Left lung (tissue), 4 donors: ENCODE measurements at regions not wholly inside any gene's neighbourhood (a gene's known extent, or its start where the extent isn't known, plus 50 kb on each side); places are given as distances from the start of the nearest gene placed in this dataset.

Source experiments
- ATAC-seq: fragments of 200-7000 bp; cut with Tn5 transposase; one replicate; pipeline ENCODE4 v1.9.1; 2020; ENCODE audit warnings: moderate library complexity
- DNase-seq, 4 donors: peaks; one replicate each; pipeline ENCODE4 v3.0.0-alpha.2; 2013 to 2020
- H3K27ac ChIP-seq, 2 donors: fragments of 200-600 bp; sonication (generic) in 1 of 2; one replicate each; pipeline versions ENCODE4 v1.5.0 to v1.8.0; 2020 to 2021
- H3K27me3 ChIP-seq, 2 donors: fragments of 200-600 bp; sonication (generic) in 1 of 2; one replicate each; pipeline versions ENCODE4 v1.5.0 to v1.8.0; 2020 to 2021
- H3K36me3 ChIP-seq, 2 donors: fragments of 200-600 bp; sonication (generic) in 1 of 2; one replicate each; pipeline versions ENCODE4 v1.5.0 to v1.8.0; 2020 to 2021
- H3K4me1 ChIP-seq, 2 donors: fragments of 200-600 bp; one replicate each; pipeline ENCODE4 v1.8.0; 2021
- H3K4me3 ChIP-seq, 2 donors: fragments of 200-600 bp; sonication (generic) in 1 of 2; one replicate each; pipeline versions ENCODE4 v1.5.0 to v1.8.0; 2020 to 2021; ENCODE audit warnings: mild to moderate bottlenecking in 1 of 2
- H3K9me3 ChIP-seq, 2 donors: fragments of 200-600 bp; sonication (generic) in 1 of 2; one replicate each; pipeline versions ENCODE4 v1.5.0 to v1.8.0; 2020 to 2021
- intact Hi-C, 2 donors: fragments of 100-400 bp; cut with DNase I; formaldehyde crosslinking; loops; one replicate each; pipeline versions ENCODE4 v1.11.2 to v1.14.2; 2022
- TF ChIP-seq, protein P1 (sequence below), 2 donors: fragments of 200-600 bp; sonication (generic) in 1 of 2; IDR thresholded peaks; one replicate each; pipeline versions ENCODE4 v1.5.0 to v1.8.0; 2021; ENCODE audit warnings: antibody characterized with exemption in 2 of 2
- donor health status: DM: no; HTN: yes; CAD: no.
- donor health status: DM: no; HTN: no; CAD: no.

DNA sequence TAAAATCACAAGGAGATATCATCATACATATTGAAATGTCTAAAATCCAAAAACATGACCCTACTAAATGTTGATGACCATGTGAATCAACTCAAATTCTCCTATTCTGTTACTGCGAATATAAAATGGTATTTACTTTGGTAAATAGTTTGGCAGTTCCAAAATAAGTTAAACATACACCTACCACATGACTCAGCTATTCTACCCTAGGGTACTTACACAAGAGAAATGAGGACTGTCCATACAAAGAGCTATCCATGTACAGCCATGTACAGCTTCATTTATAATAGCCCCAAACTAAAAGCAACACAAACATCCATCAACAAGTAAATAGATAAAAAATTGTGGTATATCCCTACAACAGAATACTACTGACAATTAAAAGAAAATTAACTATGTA, 346.1 kb upstream of the TENM4 start:
- TF ChIP-seq, protein P1, sequence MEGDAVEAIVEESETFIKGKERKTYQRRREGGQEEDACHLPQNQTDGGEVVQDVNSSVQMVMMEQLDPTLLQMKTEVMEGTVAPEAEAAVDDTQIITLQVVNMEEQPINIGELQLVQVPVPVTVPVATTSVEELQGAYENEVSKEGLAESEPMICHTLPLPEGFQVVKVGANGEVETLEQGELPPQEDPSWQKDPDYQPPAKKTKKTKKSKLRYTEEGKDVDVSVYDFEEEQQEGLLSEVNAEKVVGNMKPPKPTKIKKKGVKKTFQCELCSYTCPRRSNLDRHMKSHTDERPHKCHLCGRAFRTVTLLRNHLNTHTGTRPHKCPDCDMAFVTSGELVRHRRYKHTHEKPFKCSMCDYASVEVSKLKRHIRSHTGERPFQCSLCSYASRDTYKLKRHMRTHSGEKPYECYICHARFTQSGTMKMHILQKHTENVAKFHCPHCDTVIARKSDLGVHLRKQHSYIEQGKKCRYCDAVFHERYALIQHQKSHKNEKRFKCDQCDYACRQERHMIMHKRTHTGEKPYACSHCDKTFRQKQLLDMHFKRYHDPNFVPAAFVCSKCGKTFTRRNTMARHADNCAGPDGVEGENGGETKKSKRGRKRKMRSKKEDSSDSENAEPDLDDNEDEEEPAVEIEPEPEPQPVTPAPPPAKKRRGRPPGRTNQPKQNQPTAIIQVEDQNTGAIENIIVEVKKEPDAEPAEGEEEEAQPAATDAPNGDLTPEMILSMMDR (IDR thresholded peaks at IDR 0.05): no peak
- Histone ChIP-seq H3K4me3 (no peak overlapping the region), H3K4me1 (no peaks in the 10 kb centered on the region), H3K27ac (no peak overlapping the region), H3K9me3 (no peaks in the 10 kb centered on the region), H3K27me3 (no peaks in the 10 kb centered on the region), H3K36me3 (no peaks in the 10 kb centered on the region)
- ATAC-seq (no peak), DNase-seq (no peak)
- intact Hi-C loops: no loop called here

DNA sequence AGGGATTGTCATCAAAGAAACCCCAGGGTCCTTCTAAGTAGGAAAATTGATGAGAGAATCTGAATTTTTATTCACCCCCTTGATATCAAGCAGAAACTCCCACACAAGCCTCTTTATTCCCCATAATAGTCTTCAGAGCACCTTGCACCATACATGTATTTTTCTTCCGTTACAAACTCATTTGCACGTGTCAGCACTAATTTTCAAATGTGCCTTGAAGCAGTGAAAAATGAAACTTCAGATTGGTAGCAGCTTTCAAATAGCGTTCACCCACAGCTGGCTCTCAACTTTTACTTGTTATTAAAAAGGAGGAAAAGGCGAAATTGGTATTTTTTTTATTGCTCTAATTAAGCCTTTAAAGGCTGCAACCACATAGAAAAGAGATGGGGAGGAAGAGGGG, 343.0 kb upstream of the TENM4 start:
- no peaks in the 10 kb centered on the region for H3K4me1 ChIP-seq
- no peaks in the 10 kb centered on the region for H3K9me3 ChIP-seq
- H3K27ac ChIP-seq: no peak overlapping the region
- H3K27me3 ChIP-seq: no peaks in the 10 kb centered on the region
- no peaks in the 10 kb centered on the region for H3K36me3 ChIP-seq
- no peak overlapping the region for H3K4me3 ChIP-seq
- intact Hi-C loops: no loop called here
- TF ChIP-seq, protein P1 (IDR thresholded peaks at IDR 0.05): no peak
- ATAC-seq (no peak), DNase-seq (no peak)

DNA sequence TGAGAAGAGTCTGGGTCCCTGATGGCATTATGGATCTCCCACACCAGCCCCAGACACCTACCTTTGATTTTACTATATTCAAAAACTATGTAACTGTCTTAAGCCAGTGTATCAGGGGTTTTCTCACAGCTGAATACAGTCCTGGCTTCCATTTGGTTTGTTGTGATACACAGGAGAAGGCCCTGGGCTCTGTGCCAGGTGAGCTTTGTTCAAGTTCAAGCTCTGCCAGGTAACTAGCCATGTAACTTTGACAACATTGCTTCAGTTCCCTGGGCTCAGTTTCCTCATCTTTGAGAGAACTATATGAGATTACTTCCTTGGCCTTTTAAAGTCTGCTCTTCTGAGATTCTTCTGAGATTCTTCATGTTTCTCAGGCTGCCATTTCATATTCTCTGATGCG, 327.5 kb upstream of the TENM4 start:
- no peaks in the 10 kb centered on the region for H3K4me1 ChIP-seq
- H3K4me3 ChIP-seq: no peak overlapping the region
- no peaks in the 10 kb centered on the region for H3K27me3 ChIP-seq
- TF ChIP-seq, protein P1 (IDR thresholded peaks at IDR 0.05): no peak
- H3K9me3 ChIP-seq: no peaks in the 10 kb centered on the region
- ATAC-seq (no peak), DNase-seq (no peak)
- no peaks in the 10 kb centered on the region for H3K36me3 ChIP-seq
- no peak overlapping the region for H3K27ac ChIP-seq
- intact Hi-C loops: no loop called here

DNA sequence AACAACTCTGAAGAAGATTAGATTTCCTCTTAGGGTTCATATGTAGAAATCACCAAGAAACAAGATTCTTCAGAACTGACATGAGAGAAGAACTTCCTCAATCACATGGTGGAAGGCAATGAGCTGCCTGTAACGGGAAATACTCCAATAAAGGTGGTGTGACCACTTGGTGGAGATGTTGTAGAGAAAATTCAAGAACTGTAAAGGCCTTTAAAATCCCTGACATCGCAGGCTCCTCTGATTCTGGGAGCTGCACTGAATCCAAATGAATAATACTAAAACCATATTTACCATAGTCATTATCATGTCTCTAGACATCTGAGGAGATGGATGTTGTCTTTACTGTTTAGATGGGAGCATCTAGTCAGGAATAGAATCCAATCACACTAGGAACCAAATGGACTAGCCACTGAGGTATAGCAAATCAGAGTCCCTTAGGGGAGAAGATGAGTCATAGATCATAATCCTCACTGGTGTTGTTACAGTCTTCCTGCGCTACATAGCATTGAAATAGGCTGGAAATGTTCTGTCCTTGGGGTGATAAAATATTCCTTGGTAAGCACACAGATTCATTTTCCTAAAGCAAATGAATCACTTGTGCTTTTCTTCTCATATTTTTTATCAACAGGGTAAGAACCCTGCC, 321.6 kb upstream of the TENM4 start:
- peak in 2 of 4 donors; percentile 26 to 61 for DNase-seq
- no peaks in the 10 kb centered on the region for H3K9me3 ChIP-seq

DNA sequence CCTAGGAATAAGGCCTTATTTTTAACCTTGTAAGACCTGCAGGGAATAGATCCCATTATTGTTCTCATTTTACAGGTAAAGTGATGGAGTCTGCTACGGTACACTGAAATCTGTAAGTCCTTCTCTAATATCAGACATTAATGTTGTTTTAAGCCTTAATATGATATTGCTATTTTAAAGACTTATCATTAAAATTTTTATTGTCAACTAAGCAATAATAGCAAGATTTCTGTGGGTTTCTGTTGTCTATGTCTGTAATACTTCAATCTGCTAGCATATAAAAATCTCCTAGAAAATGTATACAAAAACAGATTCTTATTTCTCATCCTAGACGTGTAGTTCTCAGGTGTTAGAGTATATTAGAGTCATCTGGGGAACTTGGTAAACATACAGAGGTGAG, 317.5 kb upstream of the TENM4 start:
- TF ChIP-seq, protein P1 (IDR thresholded peaks at IDR 0.05): no peak
- ATAC-seq: no peak

More for the DNA sequence above, 321.6 kb upstream of the TENM4 start:
- Histone ChIP-seq H3K27me3 (no peaks in the 10 kb centered on the region), H3K4me1 (no peaks in the 10 kb centered on the region), H3K36me3 (no peaks in the 10 kb centered on the region), H3K27ac (no peak overlapping the region), H3K4me3 (no peak overlapping the region)
- ATAC-seq: peak; percentile 85
- intact Hi-C loops: no loop called here
- TF ChIP-seq, protein P1 (IDR thresholded peaks at IDR 0.05): no peak

More for the DNA sequence above, 317.5 kb upstream of the TENM4 start:
- no peaks in the 10 kb centered on the region for H3K36me3 ChIP-seq
- H3K9me3 ChIP-seq: no peaks in the 10 kb centered on the region
- DNase-seq: no peak
- no peak overlapping the region for H3K27ac ChIP-seq
- intact Hi-C loops: no loop called here
- no peaks in the 10 kb centered on the region for H3K4me1 ChIP-seq
- H3K27me3 ChIP-seq: no peaks in the 10 kb centered on the region
- no peak overlapping the region for H3K4me3 ChIP-seq
